HAP-1 (cell line): ENCODE measurements at regions not wholly inside any gene's neighbourhood (a gene's known extent, or its start where the extent isn't known, plus 50 kb on each side); places are given as distances from the start of the nearest gene placed in this dataset.

Source experiments
- DNase-seq, 2 experiments: peaks; one replicate each; pipeline ENCODE4 v3.0.0-alpha.2; 2016 to 2020; ENCODE audit warnings: low spot score in 2 of 2
- H3K27me3 ChIP-seq: fragments of 250-450 bp; sonication (Bioruptor Pico); 2 replicates; pipeline ENCODE4 v1.5.1; 2020; ENCODE audit warnings: low read depth, mild to moderate bottlenecking, moderate library complexity
- H3K36me3 ChIP-seq: fragments of 250-450 bp; sonication (Bioruptor Pico); replicated peaks from 2 replicates; pipeline ENCODE4 v1.5.1; 2020; ENCODE audit warnings: mild to moderate bottlenecking
- H3K4me1 ChIP-seq: fragments of 250-450 bp; sonication (Bioruptor Pico); 2 replicates; pipeline ENCODE4 v1.5.1; 2020; ENCODE audit warnings: mild to moderate bottlenecking
- H3K4me3 ChIP-seq: fragments of 250-450 bp; sonication (Bioruptor Pico); 2 replicates; pipeline ENCODE4 v1.5.1; 2020; ENCODE audit warnings: mild to moderate bottlenecking, moderate library complexity
- H3K9me3 ChIP-seq: fragments of 250-450 bp; sonication (Bioruptor Pico); 2 replicates; pipeline ENCODE4 v1.5.1; 2020; ENCODE audit warnings: mild to moderate bottlenecking, moderate library complexity
- in situ Hi-C: fragments of 300-500 bp; cut with MboI; formaldehyde crosslinking; loops from 3 replicates; pipeline ENCODE4 v1.14.3; 2020; ENCODE audit warnings: low sequenced_read_pairs, inconsistent platforms, mixed read lengths

GRCh38 chr4:157607996-157608395 is 387.5 kb downstream of the GRIA2 start:
- no peaks in the 10 kb centered on the region for H3K9me3 ChIP-seq
- no peaks in the 10 kb centered on the region for H3K36me3 ChIP-seq
- in situ Hi-C loops, result no loop called here
- no peaks in the 10 kb centered on the region for H3K4me1 ChIP-seq
- DNase-seq, result no peak
- H3K4me3 ChIP-seq, result no peak overlapping the region
- no peaks in the 10 kb centered on the region for H3K27me3 ChIP-seq

- H3K4me1 ChIP-seq, result no peaks in the 10 kb centered on the region
- in situ Hi-C loops, result no loop called here
- no peak overlapping the region for H3K4me3 ChIP-seq
- H3K9me3 ChIP-seq, result no peaks in the 10 kb centered on the region
- no peak for DNase-seq
- H3K36me3 ChIP-seq, result no peaks in the 10 kb centered on the region
- no peaks in the 10 kb centered on the region for H3K27me3 ChIP-seq
These were observed 380.1 kb downstream of the GRIA2 start for GRCh38 chr4:157600583-157600982.

- Histone ChIP-seq H3K4me1 (no peaks in the 10 kb centered on the region), H3K4me3 (no peak overlapping the region), H3K9me3 (no peaks in the 10 kb centered on the region), H3K27me3 (no peaks in the 10 kb centered on the region), H3K36me3 (no peaks in the 10 kb centered on the region)
- no peak for DNase-seq
- in situ Hi-C loops, result no loop called here
These were observed 370.7 kb downstream of the GRIA2 start for GRCh38 chr4:157591245-157591644.

GRCh38 chr4:157590679-157591078 is 370.2 kb downstream of the GRIA2 start:
- Histone ChIP-seq H3K27me3 (no peaks in the 10 kb centered on the region), H3K4me1 (no peaks in the 10 kb centered on the region), H3K36me3 (no peaks in the 10 kb centered on the region), H3K4me3 (no peak overlapping the region), H3K9me3 (no peaks in the 10 kb centered on the region)
- no peak for DNase-seq
- in situ Hi-C loops, result no loop called here

GRCh38 chr4:157587681-157588423 is 367.3 kb downstream of the GRIA2 start:
- Histone ChIP-seq H3K27me3 (no peaks in the 10 kb centered on the region), H3K36me3 (no peaks in the 10 kb centered on the region), H3K4me1 (no peaks in the 10 kb centered on the region), H3K9me3 (no peaks in the 10 kb centered on the region), H3K4me3 (no peak overlapping the region)
- in situ Hi-C loops, result no loop called here
- no peak for DNase-seq

GRCh38 chr4:157582141-157582540 is 361.6 kb downstream of the GRIA2 start:
- no peaks in the 10 kb centered on the region for H3K27me3 ChIP-seq
- no peak for DNase-seq
- in situ Hi-C loops, result no loop called here
- H3K4me1 ChIP-seq, result no peaks in the 10 kb centered on the region
- H3K9me3 ChIP-seq, result no peaks in the 10 kb centered on the region; the same call in 1 of the 2 replicates
- no peak overlapping the region for H3K4me3 ChIP-seq
- no peaks in the 10 kb centered on the region for H3K36me3 ChIP-seq

GRCh38 chr4:157576671-157577217 is 356.2 kb downstream of the GRIA2 start:
- DNase-seq, result no peak
- in situ Hi-C loops, result no loop called here

GRCh38 chr4:157575339-157575738 is 354.8 kb downstream of the GRIA2 start:
- no peaks in the 10 kb centered on the region for H3K4me1 ChIP-seq
- no peaks in the 10 kb centered on the region for H3K9me3 ChIP-seq
- no peak for DNase-seq
- no peaks in the 10 kb centered on the region for H3K36me3 ChIP-seq
- H3K27me3 ChIP-seq, result no peaks in the 10 kb centered on the region
- in situ Hi-C loops, result no loop called here
- H3K4me3 ChIP-seq, result no peak overlapping the region

More at GRCh38 chr4:157576671-157577217, 356.2 kb downstream of the GRIA2 start:
- H3K27me3 ChIP-seq, result no peaks in the 10 kb centered on the region
- no peaks in the 10 kb centered on the region for H3K4me1 ChIP-seq
- no peaks in the 10 kb centered on the region for H3K9me3 ChIP-seq
- H3K4me3 ChIP-seq, result no peak overlapping the region
- H3K36me3 ChIP-seq, result no peaks in the 10 kb centered on the region

- Histone ChIP-seq H3K4me3 (no peak overlapping the region), H3K27me3 (no peaks in the 10 kb centered on the region), H3K4me1 (no peaks in the 10 kb centered on the region), H3K9me3 (no peaks in the 10 kb centered on the region), H3K36me3 (no peaks in the 10 kb centered on the region)
- in situ Hi-C loops, result no loop called here
- no peak for DNase-seq
These were observed 354.1 kb downstream of the GRIA2 start for GRCh38 chr4:157574606-157575005.

- Histone ChIP-seq H3K4me1 (peaks cover 3% of the 10 kb centered on the region; the same call in 1 of the 2 replicates), H3K4me3 (no peak overlapping the region), H3K36me3 (no peaks in the 10 kb centered on the region), H3K9me3 (no peaks in the 10 kb centered on the region), H3K27me3 (no peaks in the 10 kb centered on the region)
- no peak for DNase-seq
- in situ Hi-C loops, result no loop called here
These were observed 352.4 kb downstream of the GRIA2 start for GRCh38 chr4:157572951-157573350.

- H3K9me3 ChIP-seq, result no peaks in the 10 kb centered on the region
- H3K27me3 ChIP-seq, result no peaks in the 10 kb centered on the region
- H3K4me1 ChIP-seq, result peaks cover 4% of the 10 kb centered on the region; the same call in 1 of the 2 replicates
- no peak for DNase-seq
- no peaks in the 10 kb centered on the region for H3K36me3 ChIP-seq
- in situ Hi-C loops, result no loop called here
- H3K4me3 ChIP-seq, result no peak overlapping the region
These were observed 351.8 kb downstream of the GRIA2 start for GRCh38 chr4:157572284-157572683.

GRCh38 chr4:157564771-157565170 is 344.2 kb downstream of the GRIA2 start:
- no peaks in the 10 kb centered on the region for H3K9me3 ChIP-seq
- H3K4me1 ChIP-seq, result peaks cover 4% of the 10 kb centered on the region
- no peak overlapping the region for H3K4me3 ChIP-seq
- H3K36me3 ChIP-seq, result no peaks in the 10 kb centered on the region
- H3K27me3 ChIP-seq, result no peaks in the 10 kb centered on the region
- no peak for DNase-seq
- in situ Hi-C loops, result no loop called here

GRCh38 chr4:157564218-157564617 is 343.7 kb downstream of the GRIA2 start:
- in situ Hi-C loops, result no loop called here
- no peaks in the 10 kb centered on the region for H3K36me3 ChIP-seq
- peaks cover 4% of the 10 kb centered on the region for H3K4me1 ChIP-seq
- no peaks in the 10 kb centered on the region for H3K9me3 ChIP-seq
- H3K4me3 ChIP-seq, result no peak overlapping the region
- no peaks in the 10 kb centered on the region for H3K27me3 ChIP-seq
- DNase-seq, result no peak

- no peaks in the 10 kb centered on the region for H3K9me3 ChIP-seq
- no peaks in the 10 kb centered on the region for H3K27me3 ChIP-seq
- no peaks in the 10 kb centered on the region for H3K4me1 ChIP-seq
- in situ Hi-C loops, result no loop called here
- DNase-seq, result no peak
- no peak overlapping the region for H3K4me3 ChIP-seq
- no peaks in the 10 kb centered on the region for H3K36me3 ChIP-seq
These were observed 337.5 kb downstream of the GRIA2 start for GRCh38 chr4:157558016-157558415.
